CD4-positive, alpha-beta T cell treated with Interferon gamma for 1 hour (primary cell): ENCODE measurements at regions not wholly inside any gene's neighbourhood (a gene's known extent, or its start where the extent isn't known, plus 50 kb on each side); places are given as distances from the start of the nearest gene placed in this dataset.

ENCODE experiments used
- DNase-seq: peaks from one replicate; pipeline ENCODE4 v3.0.0-alpha.2; 2020

- no peak for DNase-seq
These were observed 426.6 kb upstream of the ATP11B start for GRCh38 chr3:182366746-182367145.

GRCh38 chr3:182369861-182370260 is 423.4 kb upstream of the ATP11B start:
- no peak for DNase-seq

GRCh38 chr3:182370949-182371348 is 422.4 kb upstream of the ATP11B start:
- no peak for DNase-seq

- no peak for DNase-seq
These were observed 417.4 kb upstream of the ATP11B start for GRCh38 chr3:182375916-182376315.

- no peak for DNase-seq
These were observed 411.0 kb upstream of the ATP11B start for GRCh38 chr3:182382112-182382857.

- DNase-seq: no peak
These were observed 409.1 kb upstream of the ATP11B start for GRCh38 chr3:182384221-182384620.

GRCh38 chr3:182385356-182385755 is 407.9 kb upstream of the ATP11B start:
- DNase-seq: no peak

GRCh38 chr3:182388506-182388905 is 404.8 kb upstream of the ATP11B start:
- DNase-seq: no peak

- DNase-seq: no peak
These were observed 404.1 kb upstream of the ATP11B start for GRCh38 chr3:182389071-182389815.

GRCh38 chr3:182390421-182390820 is 402.9 kb upstream of the ATP11B start:
- DNase-seq: no peak

GRCh38 chr3:182392182-182392937 is 400.9 kb upstream of the ATP11B start:
- DNase-seq: no peak

- no peak for DNase-seq
These were observed 400.2 kb upstream of the ATP11B start for GRCh38 chr3:182393151-182393550.

- DNase-seq: no peak
These were observed 399.4 kb upstream of the ATP11B start for GRCh38 chr3:182393830-182394367.

- DNase-seq: no peak
These were observed 396.1 kb upstream of the ATP11B start for GRCh38 chr3:182397164-182397563.

- DNase-seq: no peak
These were observed 393.1 kb upstream of the ATP11B start for GRCh38 chr3:182399978-182400737.

GRCh38 chr3:182400838-182401237 is 392.5 kb upstream of the ATP11B start:
- no peak for DNase-seq

- no peak for DNase-seq
These were observed 389.3 kb upstream of the ATP11B start for GRCh38 chr3:182404031-182404430.

- DNase-seq: no peak
These were observed 387.5 kb upstream of the ATP11B start for GRCh38 chr3:182405759-182406158.

GRCh38 chr3:182406786-182407185 is 386.5 kb upstream of the ATP11B start:
- DNase-seq: no peak

GRCh38 chr3:182410051-182410450 is 383.3 kb upstream of the ATP11B start:
- DNase-seq: no peak

GRCh38 chr3:182412066-182412465 is 381.2 kb upstream of the ATP11B start:
- DNase-seq: no peak

- DNase-seq: no peak
These were observed 380.2 kb upstream of the ATP11B start for GRCh38 chr3:182413061-182413460.

- DNase-seq: no peak
These were observed 379.6 kb upstream of the ATP11B start for GRCh38 chr3:182413682-182414081.
